ENCODE measurements at regions not wholly inside any gene's neighbourhood (a gene's known extent, or its start where the extent isn't known, plus 50 kb on each side); places are given as distances from the start of the nearest gene placed in this dataset.
A peak's percentile ranks its signal among the peaks of the same experiment; 100 is the strongest.
"Not testable (repeated sequence)": the region's sequence is repeated elsewhere in the genome, so short reads cannot be mapped to it uniquely, and the experiment has no call there.

DNA sequence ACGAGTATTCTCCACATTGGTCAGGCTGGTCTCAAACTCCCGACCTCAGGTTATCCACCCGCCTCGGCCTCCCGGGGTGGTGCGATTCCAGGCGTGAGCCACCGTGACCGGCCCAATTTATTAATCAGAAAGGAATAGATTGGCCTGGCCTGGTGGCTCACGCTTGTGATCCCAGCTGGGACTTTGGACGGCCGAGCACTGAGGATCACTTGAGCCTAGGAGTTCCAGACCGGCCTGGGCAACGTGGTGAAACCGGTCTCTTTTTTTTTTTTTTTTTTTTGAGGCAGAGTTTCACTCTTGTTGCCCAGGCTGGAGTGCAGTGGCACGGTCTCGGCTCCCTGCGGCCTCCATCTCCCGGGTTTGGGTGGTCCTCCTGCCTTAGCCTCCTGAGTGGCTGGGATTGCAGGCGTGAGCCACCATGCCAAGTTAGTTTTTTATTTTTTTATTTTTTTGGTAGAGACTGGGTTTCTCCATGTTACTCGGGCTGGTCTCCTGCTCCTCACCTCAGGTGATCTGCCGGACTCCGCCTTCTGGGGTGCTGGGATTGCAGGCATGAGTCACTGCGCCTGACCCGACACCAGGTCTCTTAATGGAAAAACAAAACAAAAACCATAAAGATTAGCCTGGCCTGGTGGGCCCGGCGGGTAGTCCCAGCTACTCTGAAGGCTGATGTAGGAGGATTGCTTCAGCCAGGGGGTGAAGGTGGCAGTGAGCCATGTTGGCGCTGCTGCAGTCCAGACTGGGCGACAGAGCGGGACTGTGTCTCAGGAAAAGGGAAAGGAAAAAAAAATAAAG is 141.0 kb downstream of the GOLGA6L22 start:
- POLR2A ChIA-PET; H3K27ac ChIP-seq (ENCODE audit: extremely low read length, insufficient read depth, low read length); CTCF ChIA-PET (ENCODE audit: low intra/inter-chr PET ratio, low total read pairs); H3K27me3 ChIP-seq (ENCODE audit: control insufficient read depth in 1 of 2, insufficient read depth in 2 of 2, low read length in 2 of 2); H3K9me3 ChIP-seq (ENCODE audit: low read length); H3K4me3 ChIP-seq (replicated peaks in 1 of 3; ENCODE audit: insufficient read depth in 1 of 3, low read depth in 2 of 3, low read length in 3 of 3); FAIRE-seq; intact Hi-C loops (cut with micrococcal nuclease; ENCODE audit: unreplicated experiment); H3K36me3 ChIP-seq (replicated peaks in 1 of 2; ENCODE audit: control insufficient read depth in 1 of 2, insufficient read depth in 2 of 2, low read length in 2 of 2); H4K20me1 ChIP-seq (ENCODE audit: insufficient read depth, low read length); BruUV-seq (replicated peaks); in situ Hi-C loops (cut with HindIII; ENCODE audit: extremely low pct_ligation_motif_present, low pct_unique_long_range_greater_than_20kb); H3K4me1 ChIP-seq (ENCODE audit: insufficient read depth, low read length); H2AFZ ChIP-seq (ENCODE audit: low read length); H3K9ac ChIP-seq (ENCODE audit: insufficient read depth, low read depth, low read length); H3K79me2 ChIP-seq (ENCODE audit: insufficient read depth, low read length): not testable (repeated sequence)
- 57% methylated on average over 30 of the region's 30 CpGs for WGBS (ENCODE audit: low lambda C conversion rate)
- ATAC-seq = peak; percentile 80
- peak; percentile 6 for DNase-seq (ENCODE audit: low spot score)
- peak; percentile 69; the same call in 1 of the 2 replicates for TF ChIP-seq FOSL2 (CRISPR knock-in tag; IDR thresholded peaks at IDR 0.05)
- TF ChIP-seq ZNF770 (CRISPR knock-in tag; IDR thresholded peaks at IDR 0.05) = peak; percentile 80
- peak overlapping the region; percentile 12; the same call in 1 of the 2 replicates for H3K4me2 ChIP-seq (ENCODE audit: low read depth, low read length)

GRCh38 chr15:22616976-22617375 is 158.3 kb downstream of the GOLGA6L22 start:
- H3K4me3 ChIP-seq (replicated peaks in 1 of 3; ENCODE audit: insufficient read depth in 1 of 3, low read depth in 2 of 3, low read length in 3 of 3); BruUV-seq (replicated peaks); POLR2A ChIA-PET; H2AFZ ChIP-seq (ENCODE audit: low read length); FAIRE-seq; CTCF ChIA-PET (ENCODE audit: low intra/inter-chr PET ratio, low total read pairs); ATAC-seq; H3K27ac ChIP-seq (ENCODE audit: extremely low read length, insufficient read depth, low read length); in situ Hi-C loops (cut with HindIII; ENCODE audit: extremely low pct_ligation_motif_present, low pct_unique_long_range_greater_than_20kb); H3K9ac ChIP-seq (ENCODE audit: insufficient read depth, low read depth, low read length); H3K9me3 ChIP-seq (ENCODE audit: low read length); H3K4me1 ChIP-seq (ENCODE audit: insufficient read depth, low read length); H4K20me1 ChIP-seq (ENCODE audit: insufficient read depth, low read length); H3K27me3 ChIP-seq (ENCODE audit: control insufficient read depth in 1 of 2, insufficient read depth in 2 of 2, low read length in 2 of 2); intact Hi-C loops (cut with micrococcal nuclease; ENCODE audit: unreplicated experiment); H3K79me2 ChIP-seq (ENCODE audit: insufficient read depth, low read length); H3K36me3 ChIP-seq (replicated peaks in 1 of 2; ENCODE audit: control insufficient read depth in 1 of 2, insufficient read depth in 2 of 2, low read length in 2 of 2); TF ChIP-seq CREB1 (CRISPR knock-in tag; IDR thresholded peaks at IDR 0.05): not testable (repeated sequence)
- WGBS (ENCODE audit: low lambda C conversion rate) = 0% methylated on average over 2 of the region's 9 CpGs
- DNase-seq (ENCODE audit: low spot score) = peak; percentile 13
- TF ChIP-seq CREB1 (IDR thresholded peaks at IDR 0.05) = 0 out of 2 replicates have a peak, but pooled peaks have one; percentile 21
- peak overlapping the region; percentile 32; the same call in 1 of the 2 replicates for H3K4me2 ChIP-seq (ENCODE audit: low read depth, low read length)

- FAIRE-seq; CTCF ChIA-PET (ENCODE audit: low intra/inter-chr PET ratio, low total read pairs); H3K27ac ChIP-seq (ENCODE audit: extremely low read length, insufficient read depth, low read length); BruUV-seq (replicated peaks); H3K36me3 ChIP-seq (replicated peaks in 1 of 2; ENCODE audit: control insufficient read depth in 1 of 2, insufficient read depth in 2 of 2, low read length in 2 of 2); H3K27me3 ChIP-seq (ENCODE audit: control insufficient read depth in 1 of 2, insufficient read depth in 2 of 2, low read length in 2 of 2); H3K4me2 ChIP-seq (ENCODE audit: low read depth, low read length); H3K9me3 ChIP-seq (ENCODE audit: low read length); intact Hi-C loops (cut with micrococcal nuclease; ENCODE audit: unreplicated experiment); H3K4me1 ChIP-seq (ENCODE audit: insufficient read depth, low read length); H3K4me3 ChIP-seq (replicated peaks in 1 of 3; ENCODE audit: insufficient read depth in 1 of 3, low read depth in 2 of 3, low read length in 3 of 3); DNase-seq (ENCODE audit: low spot score); ATAC-seq; H2AFZ ChIP-seq (ENCODE audit: low read length); H3K79me2 ChIP-seq (ENCODE audit: insufficient read depth, low read length); H3K9ac ChIP-seq (ENCODE audit: insufficient read depth, low read depth, low read length); H4K20me1 ChIP-seq (ENCODE audit: insufficient read depth, low read length); in situ Hi-C loops (cut with HindIII; ENCODE audit: extremely low pct_ligation_motif_present, low pct_unique_long_range_greater_than_20kb); POLR2A ChIA-PET: not testable (repeated sequence)
- WGBS (ENCODE audit: low lambda C conversion rate) = 0% methylated on average over 3 of the region's 3 CpGs
Observed at GRCh38 chr15:22631789-22632188, 154.7 kb upstream of the NIPA1 start.
